ENCODE measurements at regions not wholly inside any gene's neighbourhood (a gene's known extent, or its start where the extent isn't known, plus 50 kb on each side); places are given as distances from the start of the nearest gene placed in this dataset.

GRCh38 chr21:27823652-27824201 lies 856.8 kb upstream of the ADAMTS5 start:
- DNase-seq = no peak
- H3K4me3 ChIP-seq (ENCODE audit: low read depth, low read length) = no peak overlapping the region
- H3K27me3 ChIP-seq (replicated peaks) = no peaks in the 10 kb centered on the region
- in situ Hi-C loops (cut with HindIII; ENCODE audit: low pct_ligation_motif_present, low sequenced_read_pairs) = no loop called here
- H3K27ac ChIP-seq = no peak overlapping the region
- H3K36me3 ChIP-seq (replicated peaks) = no peaks in the 10 kb centered on the region
- TF ChIP-seq CTCF (IDR thresholded peaks at IDR 0.05; ENCODE audit: low read depth, low read length, missing control alignments) = no peak

GRCh38 chr21:27820342-27820741 lies 853.5 kb upstream of the ADAMTS5 start:
- no peak for DNase-seq
- H3K27ac ChIP-seq = no peak overlapping the region
- no peak for TF ChIP-seq CTCF (IDR thresholded peaks at IDR 0.05; ENCODE audit: low read depth, low read length, missing control alignments)
- no peaks in the 10 kb centered on the region for H3K36me3 ChIP-seq (replicated peaks)
- no peaks in the 10 kb centered on the region for H3K27me3 ChIP-seq (replicated peaks)
- in situ Hi-C loops (cut with HindIII; ENCODE audit: low pct_ligation_motif_present, low sequenced_read_pairs) = no loop called here
- H3K4me3 ChIP-seq (ENCODE audit: low read depth, low read length) = no peak overlapping the region

DNA sequence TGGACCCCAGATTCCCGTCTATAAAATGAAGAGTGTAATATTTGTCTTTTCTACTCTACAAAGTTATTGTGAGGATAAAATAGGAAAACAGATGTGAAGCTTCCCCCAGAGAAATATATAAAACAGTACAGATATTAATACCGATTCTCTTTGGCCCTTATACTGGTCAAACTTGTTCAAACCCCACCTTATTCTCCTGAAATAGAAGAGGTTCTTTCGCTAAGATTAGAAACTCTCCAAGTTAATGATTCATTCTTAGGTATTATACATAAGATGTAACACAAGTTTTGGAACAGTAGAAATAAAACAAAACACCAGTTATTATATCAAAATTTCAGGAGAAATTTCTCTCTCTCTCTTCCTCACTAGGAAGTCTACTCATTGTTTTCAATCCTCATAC lies 852.4 kb upstream of the ADAMTS5 start:
- Histone ChIP-seq H3K36me3 (replicated peaks) (no peaks in the 10 kb centered on the region), H3K27ac (no peak overlapping the region), H3K4me3 (ENCODE audit: low read depth, low read length) (no peak overlapping the region), H3K27me3 (replicated peaks) (no peaks in the 10 kb centered on the region)
- in situ Hi-C loops (cut with HindIII; ENCODE audit: low pct_ligation_motif_present, low sequenced_read_pairs) = no loop called here
- no peak for TF ChIP-seq CTCF (IDR thresholded peaks at IDR 0.05; ENCODE audit: low read depth, low read length, missing control alignments)
- DNase-seq = no peak

- Histone ChIP-seq H3K36me3 (replicated peaks) (no peaks in the 10 kb centered on the region), H3K4me3 (ENCODE audit: low read depth, low read length) (no peak overlapping the region), H3K27me3 (replicated peaks) (no peaks in the 10 kb centered on the region), H3K27ac (no peak overlapping the region)
- no peak for TF ChIP-seq CTCF (IDR thresholded peaks at IDR 0.05; ENCODE audit: low read depth, low read length, missing control alignments)
- in situ Hi-C loops (cut with HindIII; ENCODE audit: low pct_ligation_motif_present, low sequenced_read_pairs) = no loop called here
- no peak for DNase-seq
Measured at GRCh38 chr21:27818847-27819246, 852.0 kb upstream of the ADAMTS5 start.

DNA sequence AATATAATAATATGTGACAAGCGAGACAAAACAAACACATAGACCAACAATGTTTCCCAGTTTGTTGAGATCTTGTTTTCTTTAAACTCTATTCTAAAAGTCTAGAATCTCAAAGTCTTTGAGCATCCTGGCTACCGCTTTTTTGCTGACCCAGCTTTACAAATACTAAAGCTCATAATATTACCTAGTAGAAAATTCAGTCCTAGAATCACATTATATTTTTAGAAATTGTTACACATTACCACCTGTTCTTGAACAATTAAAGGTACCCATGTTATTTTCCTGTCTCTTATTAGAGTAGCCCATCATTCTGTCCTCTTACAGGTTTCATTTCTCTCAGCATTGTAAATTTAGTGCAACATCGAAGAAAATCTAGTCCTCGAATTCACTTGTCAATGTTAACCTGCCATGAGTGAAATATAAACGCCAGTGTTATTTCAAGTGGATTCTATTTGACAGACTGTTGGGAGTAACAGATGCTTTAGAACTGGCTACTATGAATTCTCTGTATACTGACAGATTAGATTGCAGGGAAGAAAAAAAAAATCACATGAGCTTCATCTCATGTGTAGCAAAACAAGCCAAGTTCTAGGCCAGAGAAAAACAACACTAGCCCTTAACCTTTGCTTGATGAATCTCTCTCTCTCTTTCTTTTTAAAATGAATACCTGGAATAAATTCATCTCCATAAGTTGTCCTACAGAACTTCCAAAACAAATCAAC lies 851.2 kb upstream of the ADAMTS5 start:
- no peak for DNase-seq
- in situ Hi-C loops (cut with HindIII; ENCODE audit: low pct_ligation_motif_present, low sequenced_read_pairs) = no loop called here
- H3K36me3 ChIP-seq (replicated peaks) = no peaks in the 10 kb centered on the region
- no peaks in the 10 kb centered on the region for H3K27me3 ChIP-seq (replicated peaks)
- H3K4me3 ChIP-seq (ENCODE audit: low read depth, low read length) = no peak overlapping the region
- TF ChIP-seq CTCF (IDR thresholded peaks at IDR 0.05; ENCODE audit: low read depth, low read length, missing control alignments) = no peak
- H3K27ac ChIP-seq = no peak overlapping the region

DNA sequence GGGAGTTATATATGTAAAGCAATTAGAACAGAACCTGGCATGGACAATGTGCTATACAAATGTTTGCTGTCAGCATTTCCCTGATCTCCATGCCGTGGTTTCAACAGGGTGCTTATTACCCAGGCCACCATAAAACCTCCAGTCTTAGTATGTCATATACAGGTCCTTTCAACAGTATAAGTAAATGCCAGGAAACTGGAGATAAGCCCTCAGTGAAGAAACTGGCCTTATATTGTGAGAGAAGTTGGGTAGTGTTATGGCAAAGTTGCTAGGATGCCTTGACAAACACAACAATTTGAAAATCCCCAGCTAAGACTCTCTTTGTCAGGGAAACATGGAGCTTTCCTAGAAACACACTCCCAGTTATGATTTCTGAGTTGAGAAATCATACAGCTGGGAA lies 850.2 kb upstream of the ADAMTS5 start:
- TF ChIP-seq CTCF (IDR thresholded peaks at IDR 0.05; ENCODE audit: low read depth, low read length, missing control alignments) = no peak
- no peak overlapping the region for H3K4me3 ChIP-seq (ENCODE audit: low read depth, low read length)
- no peaks in the 10 kb centered on the region for H3K36me3 ChIP-seq (replicated peaks)
- in situ Hi-C loops (cut with HindIII; ENCODE audit: low pct_ligation_motif_present, low sequenced_read_pairs) = no loop called here
- no peak overlapping the region for H3K27ac ChIP-seq
- DNase-seq = no peak
- H3K27me3 ChIP-seq (replicated peaks) = no peaks in the 10 kb centered on the region

Data from brain microvascular endothelial cell (primary cell).